ENCODE measurements at regions not wholly inside any gene's neighbourhood (a gene's known extent, or its start where the extent isn't known, plus 50 kb on each side); places are given as distances from the start of the nearest gene placed in this dataset.

- Mint-ChIP-seq H3K36me3 (no peaks in the 10 kb centered on the region), H3K27ac (no peak overlapping the region), H3K4me3 (no peak overlapping the region), H3K9me3 (peaks cover 0 to 4% (median 0%) of the 10 kb centered on the region in 7 donors), H3K4me1 (no peaks in the 10 kb centered on the region), H3K27me3 (peaks cover 15 to 32% (median 19%) of the 10 kb centered on the region in 3 donors)
- DNase-seq (no peak), ATAC-seq (ENCODE audit: low read depth in 2 of 2) (no peak)
Measured at GRCh38 chr2:176534798-176535466, 265.7 kb downstream of the MTX2 start.

- ATAC-seq (ENCODE audit: low read depth in 2 of 2) (no peak), DNase-seq (no peak)
- H3K36me3 Mint-ChIP-seq, result no peaks in the 10 kb centered on the region
- peaks cover 0 to 4% (median 0%) of the 10 kb centered on the region in 7 donors for H3K9me3 Mint-ChIP-seq
- no peak overlapping the region for H3K4me3 Mint-ChIP-seq
- H3K27me3 Mint-ChIP-seq, result peaks cover 20 to 32% (median 23%) of the 10 kb centered on the region in 3 donors
- H3K27ac Mint-ChIP-seq, result no peak overlapping the region
- H3K4me1 Mint-ChIP-seq, result no peaks in the 10 kb centered on the region
Measured at GRCh38 chr2:176535467-176536113, 266.3 kb downstream of the MTX2 start.

GRCh38 chr2:176536439-176537133 lies 267.3 kb downstream of the MTX2 start:
- H3K4me1 Mint-ChIP-seq, result no peaks in the 10 kb centered on the region
- no peaks in the 10 kb centered on the region for H3K36me3 Mint-ChIP-seq
- no peak overlapping the region for H3K27ac Mint-ChIP-seq
- ATAC-seq (ENCODE audit: low read depth in 2 of 2), result no peak
- DNase-seq, result no peak
- H3K4me3 Mint-ChIP-seq, result no peak overlapping the region
- peaks cover 20 to 32% (median 24%) of the 10 kb centered on the region in 3 donors for H3K27me3 Mint-ChIP-seq
- H3K9me3 Mint-ChIP-seq, result peaks cover 0 to 4% (median 0%) of the 10 kb centered on the region in 7 donors

DNA sequence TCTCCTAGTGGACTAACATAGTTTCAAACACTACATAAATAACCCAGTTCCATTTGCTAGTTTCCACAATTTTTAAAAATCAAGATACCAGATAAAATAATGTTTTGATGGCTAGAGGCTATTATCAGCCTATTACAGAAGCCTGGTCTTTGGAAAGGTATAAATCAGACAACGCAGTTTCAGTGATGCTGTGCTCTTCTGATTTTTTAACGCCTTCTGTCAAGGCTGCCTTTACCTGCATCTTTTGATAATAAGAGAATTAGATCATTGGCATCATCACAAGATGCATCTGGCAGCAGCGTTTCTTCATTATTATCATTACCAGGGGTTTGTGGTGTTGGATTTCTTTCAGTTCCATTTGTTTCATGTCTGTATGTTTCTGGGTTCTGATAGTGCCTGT lies 268.7 kb downstream of the MTX2 start:
- no peaks in the 10 kb centered on the region for H3K36me3 Mint-ChIP-seq
- peaks cover 25 to 38% (median 25%) of the 10 kb centered on the region in 3 donors for H3K27me3 Mint-ChIP-seq
- DNase-seq, result no peak
- no peak overlapping the region for H3K27ac Mint-ChIP-seq
- ATAC-seq (ENCODE audit: low read depth in 2 of 2), result no peak
- H3K4me1 Mint-ChIP-seq, result no peaks in the 10 kb centered on the region
- peaks cover 0 to 7% (median 0%) of the 10 kb centered on the region in 7 donors for H3K9me3 Mint-ChIP-seq
- H3K4me3 Mint-ChIP-seq, result no peak overlapping the region

GRCh38 chr2:176540995-176541394 lies 271.8 kb downstream of the MTX2 start:
- H3K4me1 Mint-ChIP-seq, result no peaks in the 10 kb centered on the region
- no peaks in the 10 kb centered on the region for H3K36me3 Mint-ChIP-seq
- ATAC-seq (ENCODE audit: low read depth in 2 of 2), result no peak

DNA sequence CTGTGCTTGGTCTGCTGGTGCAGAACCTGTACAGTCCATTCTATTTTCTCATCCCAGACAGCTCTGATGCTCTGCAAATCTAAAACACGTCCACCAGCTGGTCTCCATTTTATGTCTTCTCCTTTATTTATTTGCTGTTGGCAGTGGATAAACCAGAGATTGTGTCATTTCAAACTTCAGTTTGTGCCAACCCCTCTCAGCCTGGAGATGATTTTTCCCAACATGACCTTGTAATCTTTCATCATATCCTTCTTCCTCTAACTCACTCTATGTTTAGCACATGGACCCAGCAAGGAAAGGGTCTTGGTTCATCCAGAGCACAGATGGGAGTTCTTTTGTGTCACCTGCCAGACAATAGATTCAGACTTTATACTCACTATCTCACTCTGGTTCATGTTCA lies 273.2 kb downstream of the MTX2 start:
- Mint-ChIP-seq H3K9me3 (peaks cover 0 to 2% (median 0%) of the 10 kb centered on the region in 7 donors), H3K27ac (no peak overlapping the region), H3K4me3 (no peak overlapping the region), H3K36me3 (no peaks in the 10 kb centered on the region), H3K27me3 (peaks cover 25 to 43% (median 39%) of the 10 kb centered on the region in 3 donors), H3K4me1 (no peaks in the 10 kb centered on the region)
- ATAC-seq (ENCODE audit: low read depth in 2 of 2) (no peak), DNase-seq (no peak)

More at GRCh38 chr2:176540995-176541394, 271.8 kb downstream of the MTX2 start:
- peaks cover 25 to 35% (median 28%) of the 10 kb centered on the region in 3 donors for H3K27me3 Mint-ChIP-seq
- H3K9me3 Mint-ChIP-seq, result peaks cover 0 to 2% (median 0%) of the 10 kb centered on the region in 7 donors
- no peak overlapping the region for H3K4me3 Mint-ChIP-seq
- DNase-seq, result no peak
- H3K27ac Mint-ChIP-seq, result no peak overlapping the region

- Mint-ChIP-seq H3K4me3 (no peak overlapping the region), H3K27ac (no peak overlapping the region), H3K27me3 (peaks cover 17 to 43% (median 38%) of the 10 kb centered on the region in 3 donors), H3K36me3 (no peaks in the 10 kb centered on the region), H3K9me3 (peaks cover 0 to 2% (median 0%) of the 10 kb centered on the region in 7 donors), H3K4me1 (no peaks in the 10 kb centered on the region)
- no peak for ATAC-seq (ENCODE audit: low read depth in 2 of 2)
- no peak for DNase-seq
Measured at GRCh38 chr2:176544557-176544956, 275.3 kb downstream of the MTX2 start.

DNA sequence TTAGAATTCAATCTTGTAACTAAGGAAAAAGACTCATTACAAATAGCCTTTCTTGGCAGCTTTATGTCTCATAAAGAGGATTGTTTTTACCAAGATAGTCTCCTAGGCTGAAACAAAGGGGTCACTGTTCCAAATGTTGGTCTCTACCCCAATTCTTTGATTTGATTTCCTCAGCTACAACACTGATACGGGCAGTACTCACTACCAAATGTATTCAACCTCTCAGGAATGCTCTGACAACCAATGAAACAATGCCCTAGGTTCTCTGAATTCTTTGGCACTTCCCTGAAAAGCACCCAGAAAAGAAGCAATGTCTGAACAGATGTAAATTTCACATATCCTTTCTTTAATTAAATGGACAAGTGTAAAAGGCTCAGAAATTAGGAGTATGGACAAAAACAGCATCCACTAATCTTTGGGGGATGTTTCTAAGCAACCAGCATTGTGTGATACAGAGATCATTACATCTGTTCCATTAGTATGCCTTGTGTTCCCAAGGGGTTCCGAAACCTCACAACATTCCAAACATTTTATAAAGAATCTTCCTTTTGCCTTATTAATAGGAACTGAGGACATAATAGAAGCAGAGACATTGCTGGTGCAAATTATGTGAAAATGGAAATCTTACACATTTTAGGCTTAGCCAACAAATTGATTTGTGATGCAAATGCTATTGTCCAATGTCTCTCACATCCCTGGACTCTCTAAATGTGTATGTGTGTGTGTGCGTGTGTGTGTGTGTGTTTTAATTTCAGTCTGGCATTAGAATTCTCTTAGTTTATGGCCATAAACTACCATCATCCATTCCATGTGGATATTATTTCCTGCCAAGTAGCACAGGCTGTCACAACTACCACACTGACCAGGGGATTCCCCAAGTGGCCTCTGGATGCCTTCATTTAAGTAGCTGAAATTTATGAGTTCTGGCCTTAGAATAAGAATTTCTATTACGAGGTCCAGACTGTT lies 276.0 kb downstream of the MTX2 start:
- H3K4me3 Mint-ChIP-seq, result no peak overlapping the region
- ATAC-seq (ENCODE audit: low read depth in 2 of 2) (no peak), DNase-seq (no peak)
- peaks cover 0 to 2% (median 0%) of the 10 kb centered on the region in 7 donors for H3K9me3 Mint-ChIP-seq
- H3K27me3 Mint-ChIP-seq, result peaks cover 15 to 38% (median 37%) of the 10 kb centered on the region in 3 donors
- H3K36me3 Mint-ChIP-seq, result no peaks in the 10 kb centered on the region
- no peaks in the 10 kb centered on the region for H3K4me1 Mint-ChIP-seq
- H3K27ac Mint-ChIP-seq, result no peak overlapping the region

DNA sequence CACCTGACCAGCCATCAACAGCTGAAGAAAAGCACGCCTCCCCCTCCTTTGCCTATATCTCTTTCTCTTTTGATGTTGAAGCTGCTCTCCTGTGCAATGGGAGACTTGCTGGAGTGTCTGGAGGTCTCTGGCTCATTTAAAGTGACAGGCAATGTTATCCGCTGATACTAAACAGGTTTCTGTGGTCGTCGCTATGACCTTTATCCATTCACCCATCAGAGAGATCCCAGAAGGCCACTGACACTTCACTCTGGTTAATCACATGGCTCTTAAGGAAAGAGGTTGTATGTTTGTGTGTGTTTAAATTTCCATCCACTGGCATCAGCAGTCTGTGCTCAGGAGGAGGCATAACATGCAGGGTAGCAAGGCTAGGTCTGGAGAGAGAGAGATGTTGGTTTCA lies 277.3 kb downstream of the MTX2 start:
- no peak for ATAC-seq (ENCODE audit: low read depth in 2 of 2)
- Mint-ChIP-seq H3K27me3 (peaks cover 7 to 34% (median 31%) of the 10 kb centered on the region in 3 donors), H3K9me3 (peaks cover 0 to 2% (median 0%) of the 10 kb centered on the region in 7 donors), H3K36me3 (no peaks in the 10 kb centered on the region), H3K4me3 (no peak overlapping the region), H3K27ac (peak overlapping the region in 1 of 6 donors; percentile 2), H3K4me1 (no peaks in the 10 kb centered on the region)
- DNase-seq, result no peak

DNA sequence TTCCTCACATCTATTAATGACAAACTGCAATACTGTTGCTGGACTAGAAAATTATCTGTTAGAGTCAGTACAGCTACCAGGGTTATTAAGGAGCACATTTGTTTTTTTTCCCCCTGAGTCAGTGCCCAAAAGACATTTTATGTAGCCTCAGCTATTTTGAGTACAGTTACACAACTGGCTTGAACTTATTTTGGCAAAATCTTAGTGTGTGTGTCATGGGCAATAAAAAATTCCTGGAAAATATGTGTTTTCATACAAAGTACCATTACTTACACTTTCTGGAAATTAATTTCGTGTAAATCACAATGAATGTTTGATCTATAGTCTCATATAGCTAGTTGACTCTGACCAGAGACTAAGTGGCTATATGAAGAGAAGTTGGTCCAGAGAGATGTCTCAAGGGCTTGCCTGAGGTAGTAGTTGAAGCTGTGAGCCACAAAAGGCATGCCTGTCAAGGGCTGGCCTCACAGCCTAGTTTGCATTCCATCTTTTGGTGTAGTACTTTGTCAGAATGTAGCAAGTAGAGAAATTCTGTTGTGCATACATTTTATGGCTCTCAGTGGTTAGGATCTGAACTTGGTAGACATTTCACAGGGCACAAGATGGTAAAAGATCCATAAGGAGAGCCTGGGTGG lies 283.4 kb downstream of the MTX2 start:
- no peak for ATAC-seq (ENCODE audit: low read depth in 2 of 2)
- Mint-ChIP-seq H3K36me3 (no peaks in the 10 kb centered on the region), H3K9me3 (no peaks in the 10 kb centered on the region), H3K4me3 (no peak overlapping the region), H3K27ac (no peak overlapping the region), H3K27me3 (peaks cover 37 to 55% (median 43%) of the 10 kb centered on the region in 3 donors), H3K4me1 (peaks cover 11 to 13% (median 12%) of the 10 kb centered on the region in 3 donors)
- no peak for DNase-seq

DNA sequence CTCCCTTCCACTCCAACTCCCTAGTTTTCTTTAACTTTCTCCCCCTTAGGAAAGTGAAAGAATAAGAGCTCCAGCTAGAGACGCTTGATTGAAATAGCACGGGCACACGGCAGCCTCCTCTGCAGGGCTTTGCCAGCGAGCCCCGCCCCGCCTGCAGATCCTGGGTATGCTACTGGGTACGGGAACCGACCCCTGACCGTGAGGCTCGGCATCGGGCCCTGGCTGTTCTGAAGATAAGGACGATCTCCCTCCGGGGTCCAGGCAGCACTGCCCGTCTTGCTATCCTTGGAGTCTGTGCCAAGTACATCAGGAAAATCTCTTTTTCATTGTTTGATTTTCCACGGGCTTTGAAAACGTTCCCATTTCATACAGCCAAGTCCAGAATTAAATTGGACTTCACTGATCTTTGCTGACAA lies 284.5 kb downstream of the MTX2 start:
- H3K4me1 Mint-ChIP-seq, result peaks cover 11 to 13% (median 12%) of the 10 kb centered on the region in 3 donors
- ATAC-seq (ENCODE audit: low read depth in 2 of 2) (peak; percentile 43 to 57), DNase-seq (peak; percentile 1)
- H3K27me3 Mint-ChIP-seq, result peaks cover 36 to 58% (median 45%) of the 10 kb centered on the region in 3 donors
- H3K27ac Mint-ChIP-seq, result no peak overlapping the region
- H3K9me3 Mint-ChIP-seq, result no peaks in the 10 kb centered on the region
- no peaks in the 10 kb centered on the region for H3K36me3 Mint-ChIP-seq
- peak overlapping the region; percentile 53 to 90 (median 79) for H3K4me3 Mint-ChIP-seq
